ENCODE measurements at regions not wholly inside any gene's neighbourhood (a gene's known extent, or its start where the extent isn't known, plus 50 kb on each side); places are given as distances from the start of the nearest gene placed in this dataset.

DNA sequence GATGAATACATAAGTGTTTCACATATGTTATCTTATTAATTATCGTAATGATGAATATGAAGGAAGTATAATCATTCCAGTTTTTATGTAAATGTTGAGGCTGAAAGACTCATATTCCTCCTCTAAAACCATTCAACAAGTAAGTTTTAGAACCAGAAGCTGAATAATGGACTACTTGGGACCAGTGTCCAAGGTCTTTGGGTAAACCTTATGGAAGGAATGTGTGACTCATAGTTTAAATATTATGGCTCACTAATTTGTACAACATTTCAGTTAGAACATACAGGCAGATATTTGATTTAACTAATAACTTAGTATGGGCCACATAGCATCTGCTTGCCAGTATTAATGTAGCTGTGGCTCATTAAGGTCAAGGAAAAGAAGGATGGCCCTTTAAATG lies 209.6 kb downstream of the TFAP2B start:
- POLR2A ChIA-PET: no interaction called here
- DNase-seq (ENCODE audit: unreplicated experiment): peak; percentile 32
- H3K4me1 Mint-ChIP-seq (ENCODE audit: insufficient read depth, unreplicated experiment): peaks cover 34% of the 10 kb centered on the region
- CTCF ChIA-PET: interaction anchor here (0.6 to 0.7 kb wide), 2 partner anchors 77 to 167 kb away, joined by 3 to 4 read pairs; no protein-coding TSS in a partner anchor
- TF ChIP-seq, protein P1, sequence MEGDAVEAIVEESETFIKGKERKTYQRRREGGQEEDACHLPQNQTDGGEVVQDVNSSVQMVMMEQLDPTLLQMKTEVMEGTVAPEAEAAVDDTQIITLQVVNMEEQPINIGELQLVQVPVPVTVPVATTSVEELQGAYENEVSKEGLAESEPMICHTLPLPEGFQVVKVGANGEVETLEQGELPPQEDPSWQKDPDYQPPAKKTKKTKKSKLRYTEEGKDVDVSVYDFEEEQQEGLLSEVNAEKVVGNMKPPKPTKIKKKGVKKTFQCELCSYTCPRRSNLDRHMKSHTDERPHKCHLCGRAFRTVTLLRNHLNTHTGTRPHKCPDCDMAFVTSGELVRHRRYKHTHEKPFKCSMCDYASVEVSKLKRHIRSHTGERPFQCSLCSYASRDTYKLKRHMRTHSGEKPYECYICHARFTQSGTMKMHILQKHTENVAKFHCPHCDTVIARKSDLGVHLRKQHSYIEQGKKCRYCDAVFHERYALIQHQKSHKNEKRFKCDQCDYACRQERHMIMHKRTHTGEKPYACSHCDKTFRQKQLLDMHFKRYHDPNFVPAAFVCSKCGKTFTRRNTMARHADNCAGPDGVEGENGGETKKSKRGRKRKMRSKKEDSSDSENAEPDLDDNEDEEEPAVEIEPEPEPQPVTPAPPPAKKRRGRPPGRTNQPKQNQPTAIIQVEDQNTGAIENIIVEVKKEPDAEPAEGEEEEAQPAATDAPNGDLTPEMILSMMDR (IDR thresholded peaks at IDR 0.05; ENCODE audit: unreplicated experiment): no peak
- no peaks in the 10 kb centered on the region for H3K9me3 Mint-ChIP-seq (ENCODE audit: unreplicated experiment)
- no peaks in the 10 kb centered on the region for H3K36me3 Mint-ChIP-seq (ENCODE audit: insufficient read depth, unreplicated experiment)
- H3K4me3 Mint-ChIP-seq (ENCODE audit: unreplicated experiment): no peak overlapping the region
- H3K27ac Mint-ChIP-seq (ENCODE audit: low read depth, unreplicated experiment): no peak overlapping the region
- intact Hi-C loops (cut with micrococcal nuclease): no loop called here
- H3K27me3 Mint-ChIP-seq (ENCODE audit: insufficient read depth, unreplicated experiment): no peaks in the 10 kb centered on the region
- BruUV-seq (replicated peaks): no TSS peak

GRCh38 chr6:51029561-51029960 lies 210.9 kb downstream of the TFAP2B start:
- no peak for DNase-seq (ENCODE audit: unreplicated experiment)
- no TSS peak for BruUV-seq (replicated peaks)

DNA sequence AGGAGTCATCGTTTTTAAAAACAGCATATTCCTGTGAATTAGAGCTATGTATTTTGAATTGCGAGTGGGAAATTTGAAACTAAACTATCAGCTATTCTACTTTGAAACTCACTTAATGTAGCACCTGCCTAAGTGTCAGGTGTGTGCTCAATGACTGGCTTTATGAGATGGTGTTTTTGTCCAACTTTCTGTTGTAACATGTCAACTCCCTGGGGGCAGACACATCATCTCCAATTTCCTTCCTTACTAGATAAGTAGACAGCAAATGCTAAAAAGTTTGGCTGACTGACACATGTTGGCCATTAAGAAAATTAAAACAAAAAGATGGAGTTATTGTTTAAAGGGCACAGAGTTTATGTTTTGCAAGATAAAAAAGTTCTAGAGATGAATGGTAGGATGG lies 226.9 kb downstream of the TFAP2B start:
- BruUV-seq (replicated peaks): no TSS peak
- Mint-ChIP-seq H3K27ac (ENCODE audit: low read depth, unreplicated experiment) (no peak overlapping the region), H3K4me3 (ENCODE audit: unreplicated experiment) (no peak overlapping the region), H3K4me1 (ENCODE audit: insufficient read depth, unreplicated experiment) (peaks cover 12% of the 10 kb centered on the region), H3K27me3 (ENCODE audit: insufficient read depth, unreplicated experiment) (no peaks in the 10 kb centered on the region), H3K9me3 (ENCODE audit: unreplicated experiment) (no peaks in the 10 kb centered on the region), H3K36me3 (ENCODE audit: insufficient read depth, unreplicated experiment) (no peaks in the 10 kb centered on the region)
- ChIA-PET CTCF (no interaction called here), POLR2A (no interaction called here)
- TF ChIP-seq, protein P1 (IDR thresholded peaks at IDR 0.05; ENCODE audit: unreplicated experiment): no peak
- DNase-seq (ENCODE audit: unreplicated experiment): peak; percentile 78
- intact Hi-C loops (cut with micrococcal nuclease): no loop called here

More at GRCh38 chr6:51029561-51029960, 210.9 kb downstream of the TFAP2B start:
- TF ChIP-seq, protein P1 (IDR thresholded peaks at IDR 0.05; ENCODE audit: unreplicated experiment): no peak
- H3K4me1 Mint-ChIP-seq (ENCODE audit: insufficient read depth, unreplicated experiment): peaks cover 31% of the 10 kb centered on the region
- ChIA-PET POLR2A (interaction anchor here (1.0 kb wide), 1 partner anchor 32 kb away, joined by 4 read pairs; no protein-coding TSS in a partner anchor), CTCF (no interaction called here)
- no peak overlapping the region for H3K27ac Mint-ChIP-seq (ENCODE audit: low read depth, unreplicated experiment)
- H3K27me3 Mint-ChIP-seq (ENCODE audit: insufficient read depth, unreplicated experiment): no peaks in the 10 kb centered on the region
- no peak overlapping the region for H3K4me3 Mint-ChIP-seq (ENCODE audit: unreplicated experiment)
- intact Hi-C loops (cut with micrococcal nuclease): no loop called here
- no peaks in the 10 kb centered on the region for H3K9me3 Mint-ChIP-seq (ENCODE audit: unreplicated experiment)
- no peaks in the 10 kb centered on the region for H3K36me3 Mint-ChIP-seq (ENCODE audit: insufficient read depth, unreplicated experiment)

DNA sequence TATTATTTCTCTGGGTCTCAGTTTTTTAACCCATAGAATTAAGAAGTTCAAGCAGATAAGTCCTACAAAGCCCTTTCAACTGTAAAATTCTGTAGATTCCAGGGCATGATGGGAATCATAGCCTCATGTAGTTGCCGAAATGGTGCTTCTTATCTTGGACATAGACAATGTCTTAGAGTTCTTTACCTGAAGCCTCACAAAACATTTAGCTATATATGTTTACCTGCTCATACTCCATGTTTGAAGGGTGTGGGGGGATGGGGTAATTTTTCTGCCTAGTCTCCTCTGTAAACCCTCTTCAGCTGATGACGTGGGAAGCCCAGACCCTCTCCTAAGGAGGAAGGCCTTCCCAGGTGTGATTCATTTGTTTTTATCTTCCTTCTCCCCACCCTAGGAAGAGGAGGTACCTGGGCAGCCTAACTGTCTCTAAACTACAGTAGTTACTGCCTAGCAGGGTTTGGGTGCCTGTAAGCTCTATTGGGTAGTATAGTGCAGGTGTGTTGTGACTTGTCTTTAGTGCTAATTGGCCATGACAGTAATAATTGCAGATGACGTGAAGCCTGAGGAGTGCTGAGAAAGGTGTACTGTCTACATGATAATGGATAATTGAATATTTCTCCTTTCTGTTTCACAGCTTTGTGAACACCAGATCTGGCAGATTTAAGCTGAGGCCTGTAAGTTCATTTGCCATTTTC lies 230.8 kb downstream of the TFAP2B start:
- POLR2A ChIA-PET: no interaction called here
- H3K4me3 Mint-ChIP-seq (ENCODE audit: unreplicated experiment): no peak overlapping the region
- no peaks in the 10 kb centered on the region for H3K27me3 Mint-ChIP-seq (ENCODE audit: insufficient read depth, unreplicated experiment)
- H3K27ac Mint-ChIP-seq (ENCODE audit: low read depth, unreplicated experiment): no peak overlapping the region
- CTCF ChIA-PET: interaction anchor here (0.5 to 1.1 kb wide), 5 partner anchors 19 to 465 kb away, joined by 3 to 4 read pairs (median 3); no protein-coding TSS in a partner anchor
- TF ChIP-seq, protein P1 (IDR thresholded peaks at IDR 0.05; ENCODE audit: unreplicated experiment): no peak
- peaks cover 12% of the 10 kb centered on the region for H3K4me1 Mint-ChIP-seq (ENCODE audit: insufficient read depth, unreplicated experiment)
- no peak for DNase-seq (ENCODE audit: unreplicated experiment)
- no TSS peak for BruUV-seq (replicated peaks)
- no peaks in the 10 kb centered on the region for H3K9me3 Mint-ChIP-seq (ENCODE audit: unreplicated experiment)
- intact Hi-C loops (cut with micrococcal nuclease): no loop called here
- H3K36me3 Mint-ChIP-seq (ENCODE audit: insufficient read depth, unreplicated experiment): no peaks in the 10 kb centered on the region

All from MCF 10A (cell line).